A549 (cell line): ENCODE measurements at regions not wholly inside any gene's neighbourhood (a gene's known extent, or its start where the extent isn't known, plus 50 kb on each side); places are given as distances from the start of the nearest gene placed in this dataset.

Source experiments
- ATAC-seq, 2 experiments: fragments of 200-7000 bp in 1 of 2; fragments of >200 bp in 1 of 2; cut with Nextera tagmentation in 1 of 2; cut with Tn5 transposase in 1 of 2; 3 replicates each; pipeline versions ENCODE4 v1.8.0 to v1.9.1; 2018 to 2020; ENCODE audit warnings: mild to moderate bottlenecking in 1 of 2, moderate library complexity in 1 of 2
- CTCF ChIA-PET: fragments of 300-600 bp; sonication (Branson Sonifier 250); formaldehyde crosslinking; extraction: SDS; loops from one replicate; lab custom pipeline; 2021; ENCODE audit warnings: antibody characterized with exemption, inconsistent platforms; lab: Yijun Ruan, JAX
- POLR2A ChIA-PET: fragments of 350-600 bp; formaldehyde crosslinking; extraction: SDS; loops from one replicate; lab custom pipeline; 2021; ENCODE audit warnings: antibody characterized with exemption, inconsistent platforms; lab: Yijun Ruan, JAX
- DNase-seq, 2 experiments: peaks; one replicate each; pipeline versions ENCODE4 v3.0.0 to v3.0.0-alpha.2; 2011 to 2016; ENCODE audit warnings: low read depth in 1 of 2, low spot score in 1 of 2
- FAIRE-seq: peaks from 2 replicates; lab custom pipeline; 2011; peaks lifted over from hg19 to GRCh38; lab: Jason Lieb, UNC
- H3K27ac ChIP-seq, 2 experiments: fragments of >200 bp; sonication (Bioruptor Twin); formaldehyde crosslinking; 3 replicates each; pipeline ENCODE4 v1.5.1; 2016 to 2017
- H3K4me1 ChIP-seq: fragments of >200 bp; sonication (Bioruptor Twin); formaldehyde crosslinking; 3 replicates; pipeline ENCODE4 v1.6.1; 2016
- H3K4me2 ChIP-seq: fragments of >200 bp; sonication (Bioruptor Twin); formaldehyde crosslinking; 3 replicates; pipeline ENCODE4 v1.6.1; 2016
- H3K4me3 ChIP-seq: fragments of >200 bp; sonication (Bioruptor Twin); formaldehyde crosslinking; 3 replicates; pipeline ENCODE4 v1.5.1; 2016
- H3K9me3 ChIP-seq: fragments of >200 bp; sonication (Bioruptor Twin); formaldehyde crosslinking; 3 replicates; pipeline ENCODE4 v1.6.1; 2016
- ATOH8 ChIP-seq: fragments of 250-450 bp; sonication (Bioruptor Pico); IDR thresholded peaks from 2 replicates; pipeline ENCODE4 v1.5.0; 2020; ENCODE audit warnings: low read depth, mild to moderate bottlenecking, moderate library complexity
- CBX2 ChIP-seq: fragments of 200-600 bp; sonication (generic); IDR thresholded peaks from 2 replicates; pipeline ENCODE4 v1.6.1; 2016; ENCODE audit warnings: low read depth, mild to moderate bottlenecking, borderline replicate concordance
- CBX8 ChIP-seq: fragments of 200-600 bp; sonication (generic); IDR thresholded peaks from 2 replicates; pipeline ENCODE4 v1.6.1; 2016
- CTCF ChIP-seq: fragments of >200 bp; sonication (Bioruptor Twin); formaldehyde crosslinking; IDR thresholded peaks from 3 replicates; pipeline ENCODE4 v1.5.1; 2016
- EHF ChIP-seq: fragments of 250-450 bp; sonication (Bioruptor Pico); IDR thresholded peaks from 2 replicates; pipeline ENCODE4 v1.5.0; 2020; ENCODE audit warnings: mild to moderate bottlenecking
- EP300 ChIP-seq, 2 experiments: fragments of >200 bp; sonication (Bioruptor Twin); formaldehyde crosslinking; IDR thresholded peaks; 2 replicates in 1 of 2; 3 replicates in 1 of 2; pipeline ENCODE4 v1.6.1; 2016 to 2017
- ESRRA ChIP-seq: fragments of 150-350 bp; IDR thresholded peaks from 2 replicates; pipeline ENCODE4 v1.6.1; 2014; ENCODE audit warnings: mild to moderate bottlenecking, low read length, borderline replicate concordance
- FOSB ChIP-seq: fragments of 250-450 bp; sonication (Bioruptor Pico); IDR thresholded peaks from 2 replicates; pipeline ENCODE4 v1.5.0; 2020; ENCODE audit warnings: mild to moderate bottlenecking, moderate library complexity
- GATA3 ChIP-seq: IDR thresholded peaks from 2 replicates; pipeline ENCODE4 v1.6.1; 2012; ENCODE audit warnings: borderline replicate concordance
- HES2 ChIP-seq: fragments of >200 bp; sonication (Bioruptor Twin); formaldehyde crosslinking; IDR thresholded peaks from 2 replicates; pipeline ENCODE4 v1.6.1; 2016
- HMGXB4 ChIP-seq: fragments of 250-450 bp; sonication (Bioruptor Pico); IDR thresholded peaks from 2 replicates; pipeline ENCODE4 v1.5.0; 2021; ENCODE audit warnings: mild to moderate bottlenecking, moderate library complexity, borderline replicate concordance
- HOXA7 ChIP-seq: fragments of 250-450 bp; sonication (Bioruptor Pico); IDR thresholded peaks from 2 replicates; pipeline ENCODE4 v1.5.0; 2020; ENCODE audit warnings: mild to moderate bottlenecking, moderate library complexity
- HOXB13 ChIP-seq: fragments of 250-450 bp; sonication (Bioruptor Pico); IDR thresholded peaks from 2 replicates; pipeline ENCODE4 v1.5.0; 2020; ENCODE audit warnings: low read depth, mild to moderate bottlenecking, moderate library complexity
- JUN ChIP-seq, 2 experiments: fragments of >200 bp; sonication (Bioruptor Twin); formaldehyde crosslinking; IDR thresholded peaks; 2 replicates in 1 of 2; 3 replicates in 1 of 2; pipeline ENCODE4 v1.6.1; 2016 to 2017
- KDM5A ChIP-seq: fragments of 200-600 bp; sonication (generic); IDR thresholded peaks from 2 replicates; pipeline ENCODE4 v1.6.1; 2016; ENCODE audit warnings: antibody characterized with exemption, mild to moderate bottlenecking
- MAFK ChIP-seq: fragments of 450-650 bp; IDR thresholded peaks from 2 replicates; pipeline ENCODE4 v1.6.1; 2014; ENCODE audit not compliant: partially characterized antibody
- MAX ChIP-seq: IDR thresholded peaks from 2 replicates; pipeline ENCODE4 v1.6.1; 2012
- MAZ ChIP-seq: fragments of 150-350 bp; IDR thresholded peaks from 2 replicates; pipeline ENCODE4 v1.6.1; 2014; ENCODE audit warnings: antibody characterized with exemption, low read depth, low read length, borderline replicate concordance
- NFE2L2 ChIP-seq: fragments of 150-350 bp; conservative IDR thresholded peaks from 2 replicates; pipeline ENCODE4 v1.6.1; 2014; ENCODE audit warnings: low read length
- NR3C1 ChIP-seq: fragments of >200 bp; sonication (Bioruptor Twin); formaldehyde crosslinking; IDR thresholded peaks from 3 replicates; pipeline ENCODE4 v1.6.1; 2017
- RAD21 ChIP-seq, 2 experiments: fragments of >200 bp in 1 of 2; sonication (Bioruptor Twin) in 1 of 2; formaldehyde crosslinking in 1 of 2; IDR thresholded peaks in 1 of 2; conservative IDR thresholded peaks in 1 of 2; 2 replicates in 1 of 2; 3 replicates in 1 of 2; pipeline ENCODE4 v1.6.1; 2012 to 2018; ENCODE audit warnings: inconsistent platforms in 1 of 2
- RCOR1 ChIP-seq: fragments of 150-350 bp; IDR thresholded peaks from 2 replicates; pipeline ENCODE4 v1.6.1; 2014; ENCODE audit warnings: antibody characterized with exemption, low read length, low read depth
- RFX5 ChIP-seq: fragments of 450-650 bp; IDR thresholded peaks from 2 replicates; pipeline ENCODE4 v1.7.1; 2014; ENCODE audit warnings: antibody characterized with exemption, mild to moderate bottlenecking, moderate library complexity
- SMC3 ChIP-seq: fragments of >200 bp; sonication (Bioruptor Twin); formaldehyde crosslinking; IDR thresholded peaks from 3 replicates; pipeline ENCODE4 v1.6.1; 2018; ENCODE audit warnings: inconsistent platforms
- SREBF2 ChIP-seq: fragments of 450-650 bp; IDR thresholded peaks from 2 replicates; pipeline ENCODE4 v1.6.1; 2014; ENCODE audit warnings: mild to moderate bottlenecking, moderate library complexity
- TFCP2L1 ChIP-seq: fragments of 250-450 bp; sonication (Bioruptor Pico); IDR thresholded peaks from 2 replicates; pipeline ENCODE4 v1.5.0; 2021; ENCODE audit warnings: mild to moderate bottlenecking
- USF2 ChIP-seq: fragments of 450-650 bp; IDR thresholded peaks from 2 replicates; pipeline ENCODE4 v1.6.1; 2014; ENCODE audit warnings: antibody characterized with exemption
- ZFP36 ChIP-seq: fragments of 450-650 bp; IDR thresholded peaks from 2 replicates; pipeline ENCODE4 v1.6.1; 2014; ENCODE audit warnings: borderline replicate concordance; ENCODE audit not compliant: partially characterized antibody
- WGBS: methylation state at CpG from one replicate; pipeline ENCODE4 v1.1.6; 2017; ENCODE audit errors: missing lambda C conversion rate; 5-methylcytosine and 5-hydroxymethylcytosine counted together

- TF ChIP-seq JUN (IDR thresholded peaks at IDR 0.05) (no peak), USF2 (no peak)
These were observed 132.0 kb upstream of the NFIB start (continued) for GRCh38 chr9:14445946-14446345.

- Histone ChIP-seq H3K27ac (no peak overlapping the region), H3K4me2 (no peak overlapping the region), H3K4me3 (no peak overlapping the region), H3K9me3 (peaks cover 10% of the 10 kb centered on the region; the same call in 1 of the 3 replicates), H3K4me1 (no peaks in the 10 kb centered on the region; the same call in 2 of the 3 replicates)
- ATAC-seq, result 0 out of 6 replicates have a peak, but pooled peaks of 1 of the 2 experiments have one; percentile 17
- TF ChIP-seq JUN (IDR thresholded peaks at IDR 0.05) (no peak), HMGXB4 (no peak), CBX8 (no peak), ZFP36 (no peak), NFE2L2 (no peak)
- POLR2A ChIA-PET, result no interaction called here
- FAIRE-seq, result no peak
- 58% methylated on average over 4 of the region's 6 CpGs for WGBS
- CTCF ChIA-PET, result interaction anchor here (0.6 to 2.4 kb wide), 14 partner anchors 9 to 1091 kb away, joined by 3 to 15 read pairs (median 4); no protein-coding TSS in a partner anchor
- no peak for DNase-seq
These were observed 129.0 kb upstream of the NFIB start for GRCh38 chr9:14442956-14443355.

GRCh38 chr9:14441976-14442651 is 128.2 kb upstream of the NFIB start:
- 35% methylated on average over 10 of the region's 10 CpGs for WGBS
- ATAC-seq, result peak; percentile 96 to 99

More at GRCh38 chr9:14441976-14442651, 128.2 kb upstream of the NFIB start:
- FAIRE-seq, result no peak
- TF ChIP-seq MAZ (no peak), MAFK (no peak), CTCF (peak; percentile 54), RCOR1 (no peak), TFCP2L1 (no peak), SREBF2 (no peak), HOXA7 (CRISPR knock-in tag) (no peak), MAX (no peak), EHF (CRISPR knock-in tag) (no peak), CBX2 (no peak), SMC3 (peak; percentile 65), EP300 (IDR thresholded peaks at IDR 0.05) (no peak), USF2 (no peak), NR3C1 (no peak), RAD21 (conservative IDR thresholded peaks at IDR 0.05 in 1 of 2, IDR thresholded peaks at IDR 0.05 in 1 of 2) (peak; percentile 46 to 47), RFX5 (no peak), KDM5A (no peak), HOXB13 (CRISPR knock-in tag) (no peak), HES2 (no peak), GATA3 (no peak), ESRRA (no peak), FOSB (CRISPR knock-in tag) (no peak), ATOH8 (CRISPR knock-in tag) (no peak), JUN (IDR thresholded peaks at IDR 0.05) (no peak)
- ChIA-PET CTCF (interaction anchor here (0.6 to 2.4 kb wide), 17 partner anchors 8 to 1090 kb away, joined by 3 to 15 read pairs (median 4); no protein-coding TSS in a partner anchor), POLR2A (interaction anchor here (0.6 kb wide), 1 partner anchor 1109 kb away, joined by 9 read pairs; no protein-coding TSS in a partner anchor)
- Histone ChIP-seq H3K4me3 (no peak overlapping the region), H3K4me1 (peaks cover 3% of the 10 kb centered on the region; the same call in 1 of the 3 replicates), H3K27ac (no peak overlapping the region), H3K4me2 (no peak overlapping the region), H3K9me3 (peaks cover 4% of the 10 kb centered on the region; the same call in 1 of the 3 replicates)
- peak; percentile 45 to 82 for DNase-seq
